Activated CD4-positive, alpha-beta T cell treated with anti-CD3 and anti-CD28 coated beads, Interleukin-2, Interleukin-6, amounts not matched to agents 100 ng/mL and 50 ng/mL, durations not matched to agents 16 hours and 8 hours (primary cell): ENCODE measurements at regions not wholly inside any gene's neighbourhood (a gene's known extent, or its start where the extent isn't known, plus 50 kb on each side); places are given as distances from the start of the nearest gene placed in this dataset.

ENCODE experiments used
- DNase-seq: peaks from one replicate; pipeline ENCODE4 v3.0.0-alpha.2; 2020

DNA sequence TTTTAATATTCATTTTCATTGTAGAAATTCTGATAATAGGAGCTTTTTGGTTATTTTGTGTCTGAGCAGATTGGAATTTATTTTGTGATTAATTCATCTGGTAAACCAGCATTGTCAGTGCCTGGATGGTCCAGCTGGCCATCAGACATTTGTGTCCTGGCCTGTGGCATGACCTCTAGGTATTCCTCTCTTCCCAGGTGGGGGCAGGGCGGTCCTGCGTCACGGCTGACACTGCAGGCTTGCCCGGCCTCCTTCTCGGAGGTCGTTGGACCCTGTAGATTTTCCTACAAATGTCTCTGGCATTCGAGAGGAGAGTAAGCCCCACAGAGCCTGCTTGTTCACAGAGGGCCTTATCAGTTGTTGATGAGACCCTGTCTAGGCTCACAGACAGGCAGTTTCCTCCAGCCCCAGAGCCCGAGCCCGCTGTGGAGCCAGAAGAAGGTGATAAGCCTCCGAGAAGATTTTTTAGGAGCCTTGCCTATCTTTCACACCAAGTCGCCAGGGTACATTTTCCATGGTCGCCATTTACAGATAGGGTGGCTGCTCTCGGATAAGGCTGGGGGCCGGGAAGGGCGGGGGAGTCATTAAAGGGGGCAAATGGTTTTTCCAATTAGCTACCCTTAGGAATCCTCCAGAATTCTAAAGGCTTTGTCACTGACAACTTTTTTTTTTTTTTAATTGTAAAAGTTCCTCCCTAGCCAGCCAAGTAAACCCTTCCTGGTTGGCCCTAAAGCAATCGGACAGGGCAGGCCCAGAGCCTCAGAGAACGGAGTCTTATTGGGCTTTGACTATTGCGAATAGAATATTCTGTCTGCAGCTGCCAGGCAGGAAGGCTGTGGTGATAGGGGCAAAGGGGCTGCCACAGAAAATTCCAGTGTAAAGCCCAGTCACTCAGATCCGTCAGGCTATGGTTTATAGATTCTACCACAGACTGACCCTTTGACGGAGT lies 78.1 kb upstream of the TBX20 start:
- DNase-seq: no peak

DNA sequence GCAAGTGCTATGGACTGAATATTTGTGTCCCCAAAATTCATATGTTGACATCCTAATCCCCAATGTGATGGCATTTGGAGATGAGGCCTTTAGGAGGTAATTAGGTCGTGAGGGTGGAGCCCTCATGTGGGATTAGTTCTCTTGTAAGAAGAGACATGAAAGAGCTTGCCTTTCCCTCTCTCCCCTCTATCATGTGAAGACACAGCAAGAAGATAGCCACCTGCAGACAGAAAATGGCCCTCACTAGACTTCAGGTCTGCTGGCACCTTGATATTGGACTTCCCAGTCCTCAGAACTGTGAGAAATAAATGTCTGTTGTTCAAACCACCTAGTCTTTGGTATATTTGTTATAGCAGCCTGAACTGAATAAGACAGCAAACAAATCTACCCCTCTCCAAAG lies 75.1 kb upstream of the TBX20 start:
- no peak for DNase-seq

DNA sequence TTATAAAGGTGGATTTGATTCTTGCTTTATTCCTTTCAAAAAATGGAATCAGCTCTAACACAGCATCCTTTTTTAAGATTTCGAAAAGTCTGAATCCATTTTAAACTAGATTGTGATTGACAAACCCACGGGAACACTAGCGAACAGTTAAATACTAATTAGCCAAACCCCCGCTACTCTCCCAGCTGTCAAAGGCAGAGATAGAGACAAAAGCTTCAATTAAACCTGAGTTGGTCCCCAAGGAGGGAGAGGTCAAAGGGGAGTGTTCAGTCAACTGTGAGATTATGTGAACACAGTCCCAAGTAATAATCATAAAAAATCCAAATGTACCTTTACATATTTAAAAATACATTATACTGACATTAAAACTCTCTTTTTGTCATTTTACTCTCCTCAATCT lies 65.7 kb upstream of the TBX20 start:
- no peak for DNase-seq

DNA sequence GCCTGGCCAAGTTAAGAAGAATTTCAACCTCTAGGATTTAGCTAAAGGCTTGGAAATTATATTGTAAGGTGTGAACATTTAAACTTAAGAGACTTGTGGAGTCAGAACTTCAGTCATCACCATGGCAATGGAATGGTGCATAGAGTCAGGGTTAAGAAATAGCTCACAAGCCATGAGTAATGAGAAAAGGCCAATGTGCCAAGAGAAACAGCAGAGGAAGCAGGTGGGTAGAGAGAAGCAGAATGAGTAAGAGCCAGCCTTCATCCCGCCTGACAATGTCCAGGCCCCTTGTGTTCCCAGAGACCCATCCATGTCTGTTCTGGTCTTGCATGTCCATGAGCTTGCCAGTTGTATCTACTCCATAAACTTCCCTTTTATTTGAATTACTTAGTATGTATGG lies 62.6 kb upstream of the TBX20 start:
- no peak for DNase-seq

DNA sequence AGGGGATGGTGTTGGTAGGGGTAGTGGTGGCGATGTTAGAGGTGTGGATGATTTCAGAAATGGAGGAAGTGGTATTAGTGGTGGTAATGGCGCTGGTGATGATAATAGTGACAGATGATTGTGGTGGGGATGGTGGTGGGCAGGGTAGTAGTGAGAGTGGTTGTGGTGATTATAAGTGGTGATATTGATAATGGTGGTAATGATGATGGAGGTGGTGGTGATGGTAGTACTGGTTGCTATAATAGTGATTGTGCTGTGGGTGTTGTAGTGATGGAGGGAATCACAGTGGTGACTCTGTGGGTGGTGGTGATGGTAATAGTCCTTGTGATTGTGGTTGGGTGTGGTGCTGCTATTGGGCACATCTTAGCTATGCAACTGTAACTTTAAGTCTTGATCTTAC lies 61.6 kb upstream of the TBX20 start:
- DNase-seq: no peak

DNA sequence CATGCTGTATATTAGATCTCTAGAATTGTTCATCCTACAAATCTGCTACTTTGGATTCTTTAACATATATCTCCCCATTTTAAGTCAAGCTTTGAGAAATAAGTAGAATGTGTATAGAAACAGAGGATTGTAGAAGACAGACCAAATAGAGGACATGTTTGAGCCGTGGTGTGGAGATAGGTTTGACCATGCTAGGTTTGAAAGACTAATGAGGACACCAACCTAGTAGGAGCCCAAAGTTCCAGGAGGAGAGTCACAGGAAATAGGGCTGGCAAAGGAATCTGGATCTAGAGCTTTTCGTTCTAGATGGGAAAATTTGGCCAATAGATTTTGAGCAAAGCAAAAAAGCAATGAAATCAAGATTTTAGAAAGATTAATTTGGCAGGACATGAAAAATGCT lies 60.5 kb upstream of the TBX20 start:
- DNase-seq: no peak

DNA sequence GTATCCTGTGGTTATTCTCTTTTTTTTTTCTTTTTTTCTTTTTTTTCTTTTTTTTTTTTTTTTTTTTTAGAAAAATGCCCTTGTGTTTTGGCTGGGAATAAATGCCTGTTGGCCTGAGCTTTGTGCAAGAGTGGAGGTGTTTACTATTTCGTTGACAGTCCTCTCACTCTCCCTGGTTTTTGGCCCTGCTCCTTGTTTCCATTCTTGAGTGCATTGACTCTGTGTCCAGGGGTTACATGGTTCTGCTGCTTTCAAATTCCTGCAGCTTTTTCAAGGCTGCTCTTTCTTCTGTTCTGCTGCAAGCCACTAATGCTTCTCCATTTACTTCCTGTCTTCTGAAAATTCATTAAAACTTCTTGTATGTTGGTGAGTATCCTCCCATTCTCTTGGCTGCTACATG lies 59.7 kb upstream of the TBX20 start:
- no peak for DNase-seq
